ENCODE measurements at regions not wholly inside any gene's neighbourhood (a gene's known extent, or its start where the extent isn't known, plus 50 kb on each side); places are given as distances from the start of the nearest gene placed in this dataset.
A peak's percentile ranks its signal among the peaks of the same experiment; 100 is the strongest.

DNA sequence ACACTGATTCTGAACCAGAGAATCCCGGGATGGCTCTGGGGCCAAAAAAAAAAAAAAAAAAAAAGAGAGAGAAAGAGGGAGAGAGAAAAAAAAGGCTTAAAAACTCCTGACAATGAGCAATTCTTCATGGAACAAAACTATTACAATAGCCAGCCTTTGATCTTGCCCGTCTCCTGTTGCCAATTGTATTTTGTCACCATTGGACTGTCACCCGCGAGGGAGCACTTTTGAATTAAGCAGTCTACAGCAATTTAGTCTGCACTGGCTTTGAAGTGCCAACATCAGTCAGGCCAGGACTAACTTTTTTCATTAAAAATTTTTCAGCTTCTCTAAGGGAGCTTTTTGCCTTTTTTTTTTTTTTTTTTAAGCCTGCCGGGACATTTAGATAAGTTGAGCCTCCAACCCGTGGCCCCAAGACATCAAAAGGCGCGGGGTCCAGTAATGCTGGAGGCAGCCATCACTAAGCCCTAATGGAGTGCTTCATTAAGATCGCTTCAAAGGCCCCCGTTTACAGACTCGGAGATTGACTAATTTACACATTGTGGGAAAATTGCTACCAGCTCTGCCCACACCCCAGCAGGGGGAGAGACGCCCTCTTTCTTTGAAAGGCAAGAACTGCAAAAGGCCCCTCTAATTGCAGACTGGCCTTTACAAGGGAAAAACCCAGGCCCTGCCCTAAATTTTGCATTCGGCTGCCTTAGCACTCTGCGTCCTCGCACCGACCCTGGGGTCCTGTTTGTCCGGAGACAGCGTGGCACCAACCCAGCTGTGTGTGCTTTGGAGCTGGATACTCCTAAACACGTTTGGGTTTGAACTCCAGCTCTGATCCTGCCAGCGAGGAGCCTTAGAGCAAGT lies 98.1 kb upstream of the MSX1 start:
- Histone ChIP-seq H3K4me3 (ENCODE audit: low read depth, low read length) (no peak overlapping the region), H3K9me3 (ENCODE audit: control insufficient read depth, insufficient read depth, low read depth, low read length) (no peaks in the 10 kb centered on the region), H3K4me1 (ENCODE audit: control insufficient read depth, insufficient read depth, low read length) (peaks cover 3% of the 10 kb centered on the region; the same call in 1 of the 2 replicates), H3K36me3 (ENCODE audit: control insufficient read depth in 2 of 2, insufficient read depth in 1 of 2, low read length in 2 of 2) (no peaks in the 10 kb centered on the region), H3K27ac (ENCODE audit: extremely low read depth, low read depth, low read length) (no peak overlapping the region)
- TF ChIP-seq ZNF555 (tag by site-specific recombination; conservative IDR thresholded peaks at IDR 0.05): no peak
- TF ChIP-seq ZNF155 (tag by site-specific recombination; IDR thresholded peaks at IDR 0.05): no peak
- TF ChIP-seq KLF9 (tag by site-specific recombination; IDR thresholded peaks at IDR 0.05; ENCODE audit: low read depth): no peak
- no peak for TF ChIP-seq ZNF629 (tag by site-specific recombination; IDR thresholded peaks at IDR 0.05)
- TF ChIP-seq, protein P1, sequence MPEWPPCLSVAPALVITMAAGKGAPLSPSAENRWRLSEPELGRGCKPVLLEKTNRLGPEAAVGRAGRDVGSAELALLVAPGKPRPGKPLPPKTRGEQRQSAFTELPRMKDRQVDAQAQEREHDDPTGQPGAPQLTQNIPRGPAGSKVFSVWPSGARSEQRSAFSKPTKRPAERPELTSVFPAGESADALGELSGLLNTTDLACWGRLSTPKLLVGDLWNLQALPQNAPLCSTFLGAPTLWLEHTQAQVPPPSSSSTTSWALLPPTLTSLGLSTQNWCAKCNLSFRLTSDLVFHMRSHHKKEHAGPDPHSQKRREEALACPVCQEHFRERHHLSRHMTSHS (tag by site-specific recombination; IDR thresholded peaks at IDR 0.05): no peak
- no peak for TF ChIP-seq ZNF624 (tag by site-specific recombination; IDR thresholded peaks at IDR 0.05)
- peak; percentile 62; the same call in 1 of the 2 replicates for TF ChIP-seq FEZF1 (tag by site-specific recombination; IDR thresholded peaks at IDR 0.05)
- no peak for TF ChIP-seq ZNF114 (tag by site-specific recombination; IDR thresholded peaks at IDR 0.05)
- no peak for TF ChIP-seq GLI4 (tag by site-specific recombination; IDR thresholded peaks at IDR 0.05)
- ChIA-PET POLR2A (no interaction called here), CTCF (interaction anchor here (0.6 to 1.2 kb wide), 6 partner anchors 13 to 949 kb away, joined by 3 to 4 read pairs (median 3); no protein-coding TSS in a partner anchor)

DNA sequence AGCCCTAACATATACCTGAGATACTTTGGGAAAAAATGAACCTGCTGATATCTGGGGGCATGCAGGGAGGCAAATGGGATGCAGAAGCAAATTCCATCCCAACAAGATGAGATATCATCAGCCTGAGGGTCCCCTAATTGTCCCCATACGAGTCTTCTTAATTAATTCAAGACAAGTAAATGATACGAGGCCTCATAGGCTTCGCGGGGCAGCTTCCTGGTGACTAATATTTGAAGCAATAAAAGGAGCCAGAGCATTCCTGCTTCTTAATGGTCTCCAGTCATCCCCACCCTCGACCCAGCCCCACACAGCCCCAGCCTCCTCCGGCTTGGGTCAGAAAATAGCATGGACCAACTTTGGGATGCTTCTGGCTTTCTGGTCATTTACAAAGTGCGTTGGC lies 99.6 kb upstream of the MSX1 start:
- Histone ChIP-seq H3K4me3 (ENCODE audit: low read depth, low read length) (no peak overlapping the region), H3K36me3 (ENCODE audit: control insufficient read depth in 2 of 2, insufficient read depth in 1 of 2, low read length in 2 of 2) (no peaks in the 10 kb centered on the region), H3K9me3 (ENCODE audit: control insufficient read depth, insufficient read depth, low read depth, low read length) (no peaks in the 10 kb centered on the region), H3K4me1 (ENCODE audit: control insufficient read depth, insufficient read depth, low read length) (peaks cover 3% of the 10 kb centered on the region; the same call in 1 of the 2 replicates), H3K27ac (ENCODE audit: extremely low read depth, low read depth, low read length) (no peak overlapping the region)
- TF ChIP-seq ZNF157 (tag by site-specific recombination; IDR thresholded peaks at IDR 0.05) (no peak), ZNF629 (tag by site-specific recombination; IDR thresholded peaks at IDR 0.05) (no peak), ZNF140 (tag by site-specific recombination; IDR thresholded peaks at IDR 0.05) (no peak)
- TF ChIP-seq, protein P2, sequence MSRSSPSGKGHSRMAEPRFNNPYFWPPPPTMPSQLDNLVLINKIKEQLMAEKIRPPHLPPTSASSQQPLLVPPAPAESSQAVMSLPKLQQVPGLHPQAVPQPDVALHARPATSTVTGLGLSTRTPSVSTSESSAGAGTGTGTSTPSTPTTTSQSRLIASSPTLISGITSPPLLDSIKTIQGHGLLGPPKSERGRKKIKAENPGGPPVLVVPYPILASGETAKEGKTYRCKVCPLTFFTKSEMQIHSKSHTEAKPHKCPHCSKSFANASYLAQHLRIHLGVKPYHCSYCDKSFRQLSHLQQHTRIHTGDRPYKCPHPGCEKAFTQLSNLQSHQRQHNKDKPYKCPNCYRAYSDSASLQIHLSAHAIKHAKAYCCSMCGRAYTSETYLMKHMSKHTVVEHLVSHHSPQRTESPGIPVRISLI (tag by site-specific recombination; IDR thresholded peaks at IDR 0.05): no peak
- ChIA-PET CTCF (no interaction called here), POLR2A (no interaction called here)

DNA sequence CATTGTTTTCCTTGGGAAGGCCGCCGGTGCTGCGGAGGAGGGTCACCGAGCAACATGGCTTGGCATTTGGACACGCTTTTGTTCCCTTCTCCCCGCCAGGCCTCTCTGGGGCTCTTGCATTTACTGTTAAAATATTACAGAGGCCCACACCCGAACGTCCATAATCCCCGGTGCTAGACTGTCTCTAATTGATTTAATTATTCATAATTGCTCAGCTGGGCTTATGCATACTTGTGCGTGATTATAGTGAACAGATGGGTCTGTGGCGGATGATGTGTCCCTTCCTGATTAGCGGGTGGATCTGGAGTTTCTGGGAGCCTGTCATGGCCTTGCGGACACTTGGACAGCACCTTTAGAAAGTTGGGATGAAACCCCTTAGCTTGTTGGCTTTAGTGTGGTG lies 100.2 kb upstream of the MSX1 start:
- H3K9me3 ChIP-seq (ENCODE audit: control insufficient read depth, insufficient read depth, low read depth, low read length): no peaks in the 10 kb centered on the region
- no peak overlapping the region for H3K27ac ChIP-seq (ENCODE audit: extremely low read depth, low read depth, low read length)
- POLR2A ChIA-PET: no interaction called here
- CTCF ChIA-PET: no interaction called here
- TF ChIP-seq ZFP3 (tag by site-specific recombination; IDR thresholded peaks at IDR 0.05; ENCODE audit: low read depth) (no peak), ZBTB17 (tag by site-specific recombination; IDR thresholded peaks at IDR 0.05) (no peak), BCL11A (tag by site-specific recombination; IDR thresholded peaks at IDR 0.05; ENCODE audit: low read depth) (no peak), ZBTB20 (tag by site-specific recombination; IDR thresholded peaks at IDR 0.05) (no peak), ZNF354C (tag by site-specific recombination; IDR thresholded peaks at IDR 0.05; ENCODE audit: borderline replicate concordance, low read depth) (no peak), KLF1 (tag by site-specific recombination; IDR thresholded peaks at IDR 0.05) (no peak), ZNF23 (tag by site-specific recombination; IDR thresholded peaks at IDR 0.05; ENCODE audit: borderline replicate concordance) (no peak), ZNF837 (tag by site-specific recombination; IDR thresholded peaks at IDR 0.05) (no peak)
- TF ChIP-seq, protein P3, sequence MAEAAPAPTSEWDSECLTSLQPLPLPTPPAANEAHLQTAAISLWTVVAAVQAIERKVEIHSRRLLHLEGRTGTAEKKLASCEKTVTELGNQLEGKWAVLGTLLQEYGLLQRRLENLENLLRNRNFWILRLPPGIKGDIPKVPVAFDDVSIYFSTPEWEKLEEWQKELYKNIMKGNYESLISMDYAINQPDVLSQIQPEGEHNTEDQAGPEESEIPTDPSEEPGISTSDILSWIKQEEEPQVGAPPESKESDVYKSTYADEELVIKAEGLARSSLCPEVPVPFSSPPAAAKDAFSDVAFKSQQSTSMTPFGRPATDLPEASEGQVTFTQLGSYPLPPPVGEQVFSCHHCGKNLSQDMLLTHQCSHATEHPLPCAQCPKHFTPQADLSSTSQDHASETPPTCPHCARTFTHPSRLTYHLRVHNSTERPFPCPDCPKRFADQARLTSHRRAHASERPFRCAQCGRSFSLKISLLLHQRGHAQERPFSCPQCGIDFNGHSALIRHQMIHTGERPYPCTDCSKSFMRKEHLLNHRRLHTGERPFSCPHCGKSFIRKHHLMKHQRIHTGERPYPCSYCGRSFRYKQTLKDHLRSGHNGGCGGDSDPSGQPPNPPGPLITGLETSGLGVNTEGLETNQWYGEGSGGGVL (tag by site-specific recombination; IDR thresholded peaks at IDR 0.05): no peak
- TF ChIP-seq, protein P4, sequence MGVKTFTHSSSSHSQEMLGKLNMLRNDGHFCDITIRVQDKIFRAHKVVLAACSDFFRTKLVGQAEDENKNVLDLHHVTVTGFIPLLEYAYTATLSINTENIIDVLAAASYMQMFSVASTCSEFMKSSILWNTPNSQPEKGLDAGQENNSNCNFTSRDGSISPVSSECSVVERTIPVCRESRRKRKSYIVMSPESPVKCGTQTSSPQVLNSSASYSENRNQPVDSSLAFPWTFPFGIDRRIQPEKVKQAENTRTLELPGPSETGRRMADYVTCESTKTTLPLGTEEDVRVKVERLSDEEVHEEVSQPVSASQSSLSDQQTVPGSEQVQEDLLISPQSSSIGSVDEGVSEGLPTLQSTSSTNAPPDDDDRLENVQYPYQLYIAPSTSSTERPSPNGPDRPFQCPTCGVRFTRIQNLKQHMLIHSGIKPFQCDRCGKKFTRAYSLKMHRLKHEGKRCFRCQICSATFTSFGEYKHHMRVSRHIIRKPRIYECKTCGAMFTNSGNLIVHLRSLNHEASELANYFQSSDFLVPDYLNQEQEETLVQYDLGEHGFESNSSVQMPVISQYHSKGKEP (tag by site-specific recombination; IDR thresholded peaks at IDR 0.05): no peak
- TF ChIP-seq, protein P5, sequence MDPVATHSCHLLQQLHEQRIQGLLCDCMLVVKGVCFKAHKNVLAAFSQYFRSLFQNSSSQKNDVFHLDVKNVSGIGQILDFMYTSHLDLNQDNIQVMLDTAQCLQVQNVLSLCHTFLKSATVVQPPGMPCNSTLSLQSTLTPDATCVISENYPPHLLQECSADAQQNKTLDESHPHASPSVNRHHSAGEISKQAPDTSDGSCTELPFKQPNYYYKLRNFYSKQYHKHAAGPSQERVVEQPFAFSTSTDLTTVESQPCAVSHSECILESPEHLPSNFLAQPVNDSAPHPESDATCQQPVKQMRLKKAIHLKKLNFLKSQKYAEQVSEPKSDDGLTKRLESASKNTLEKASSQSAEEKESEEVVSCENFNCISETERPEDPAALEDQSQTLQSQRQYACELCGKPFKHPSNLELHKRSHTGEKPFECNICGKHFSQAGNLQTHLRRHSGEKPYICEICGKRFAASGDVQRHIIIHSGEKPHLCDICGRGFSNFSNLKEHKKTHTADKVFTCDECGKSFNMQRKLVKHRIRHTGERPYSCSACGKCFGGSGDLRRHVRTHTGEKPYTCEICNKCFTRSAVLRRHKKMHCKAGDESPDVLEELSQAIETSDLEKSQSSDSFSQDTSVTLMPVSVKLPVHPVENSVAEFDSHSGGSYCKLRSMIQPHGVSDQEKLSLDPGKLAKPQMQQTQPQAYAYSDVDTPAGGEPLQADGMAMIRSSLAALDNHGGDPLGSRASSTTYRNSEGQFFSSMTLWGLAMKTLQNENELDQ (tag by site-specific recombination; IDR thresholded peaks at IDR 0.05; ENCODE audit: low read depth): no peak
- H3K36me3 ChIP-seq (ENCODE audit: control insufficient read depth in 2 of 2, insufficient read depth in 1 of 2, low read length in 2 of 2): no peaks in the 10 kb centered on the region
- H3K4me3 ChIP-seq (ENCODE audit: low read depth, low read length): no peak overlapping the region
- peaks cover 3% of the 10 kb centered on the region; the same call in 1 of the 2 replicates for H3K4me1 ChIP-seq (ENCODE audit: control insufficient read depth, insufficient read depth, low read length)

All from HEK293 (cell line).